ENCODE measurements at regions not wholly inside any gene's neighbourhood (a gene's known extent, or its start where the extent isn't known, plus 50 kb on each side); places are given as distances from the start of the nearest gene placed in this dataset.

GRCh38 chr3:101928890-101929289 lies 79.6 kb downstream of the NFKBIZ start:
- no peak overlapping the region for H3K4me3 Mint-ChIP-seq (ENCODE audit: unreplicated experiment)
- no peak for TF ChIP-seq CTCF (IDR thresholded peaks at IDR 0.05)

GRCh38 chr3:101931081-101931480 lies 81.8 kb downstream of the NFKBIZ start:
- Mint-ChIP-seq H3K27me3 (ENCODE audit: low read depth) (no peaks in the 10 kb centered on the region), H3K36me3 (ENCODE audit: low read depth) (no peaks in the 10 kb centered on the region), H3K27ac (ENCODE audit: unreplicated experiment) (no peak overlapping the region), H3K4me3 (ENCODE audit: unreplicated experiment) (no peak overlapping the region), H3K4me1 (ENCODE audit: low read depth) (peaks cover 37% of the 10 kb centered on the region), H3K9me3 (ENCODE audit: low read depth) (peaks cover 2% of the 10 kb centered on the region)
- TF ChIP-seq CTCF (IDR thresholded peaks at IDR 0.05), result no peak
- DNase-seq (ENCODE audit: low spot score), result no peak

More at GRCh38 chr3:101928890-101929289, 79.6 kb downstream of the NFKBIZ start:
- Mint-ChIP-seq H3K27ac (ENCODE audit: unreplicated experiment) (peak overlapping the region; percentile 59), H3K36me3 (ENCODE audit: low read depth) (no peaks in the 10 kb centered on the region), H3K4me1 (ENCODE audit: low read depth) (peaks cover 38% of the 10 kb centered on the region), H3K27me3 (ENCODE audit: low read depth) (no peaks in the 10 kb centered on the region), H3K9me3 (ENCODE audit: low read depth) (peaks cover 2% of the 10 kb centered on the region)
- no peak for DNase-seq (ENCODE audit: low spot score)

GRCh38 chr3:101932326-101933068 lies 83.2 kb downstream of the NFKBIZ start:
- peaks cover 8% of the 10 kb centered on the region for H3K9me3 Mint-ChIP-seq (ENCODE audit: low read depth)
- H3K4me3 Mint-ChIP-seq (ENCODE audit: unreplicated experiment), result no peak overlapping the region
- H3K36me3 Mint-ChIP-seq (ENCODE audit: low read depth), result no peaks in the 10 kb centered on the region
- TF ChIP-seq CTCF (IDR thresholded peaks at IDR 0.05), result no peak
- peaks cover 41% of the 10 kb centered on the region for H3K4me1 Mint-ChIP-seq (ENCODE audit: low read depth)
- no peak for DNase-seq (ENCODE audit: low spot score)
- H3K27me3 Mint-ChIP-seq (ENCODE audit: low read depth), result no peaks in the 10 kb centered on the region
- H3K27ac Mint-ChIP-seq (ENCODE audit: unreplicated experiment), result no peak overlapping the region

GRCh38 chr3:101936419-101937356 lies 87.4 kb downstream of the NFKBIZ start:
- no peak for TF ChIP-seq CTCF (IDR thresholded peaks at IDR 0.05)
- DNase-seq (ENCODE audit: low spot score), result no peak
- no peaks in the 10 kb centered on the region for H3K36me3 Mint-ChIP-seq (ENCODE audit: low read depth)
- peaks cover 6% of the 10 kb centered on the region for H3K9me3 Mint-ChIP-seq (ENCODE audit: low read depth)
- no peak overlapping the region for H3K4me3 Mint-ChIP-seq (ENCODE audit: unreplicated experiment)
- H3K27ac Mint-ChIP-seq (ENCODE audit: unreplicated experiment), result peak overlapping the region; percentile 93
- H3K4me1 Mint-ChIP-seq (ENCODE audit: low read depth), result peaks cover 31% of the 10 kb centered on the region
- H3K27me3 Mint-ChIP-seq (ENCODE audit: low read depth), result no peaks in the 10 kb centered on the region

GRCh38 chr3:101938262-101938847 lies 89.0 kb downstream of the NFKBIZ start:
- no peak for DNase-seq (ENCODE audit: low spot score)
- Mint-ChIP-seq H3K4me3 (ENCODE audit: unreplicated experiment) (no peak overlapping the region), H3K36me3 (ENCODE audit: low read depth) (no peaks in the 10 kb centered on the region), H3K4me1 (ENCODE audit: low read depth) (peaks cover 27% of the 10 kb centered on the region), H3K9me3 (ENCODE audit: low read depth) (peaks cover 6% of the 10 kb centered on the region), H3K27ac (ENCODE audit: unreplicated experiment) (no peak overlapping the region), H3K27me3 (ENCODE audit: low read depth) (no peaks in the 10 kb centered on the region)
- no peak for TF ChIP-seq CTCF (IDR thresholded peaks at IDR 0.05)

Measured in chondrocyte (in vitro differentiated cells).